HG02798 (cell line): ENCODE measurements at regions not wholly inside any gene's neighbourhood (a gene's known extent, or its start where the extent isn't known, plus 50 kb on each side); places are given as distances from the start of the nearest gene placed in this dataset.

Experiments
- ATAC-seq: cut with Tn5 transposase; IDR thresholded peaks from one replicate; pipeline ENCODE4 v1.9.1; 2021; ENCODE audit warnings: mild to moderate bottlenecking; ENCODE audit not compliant: unreplicated experiment, poor library complexity

DNA sequence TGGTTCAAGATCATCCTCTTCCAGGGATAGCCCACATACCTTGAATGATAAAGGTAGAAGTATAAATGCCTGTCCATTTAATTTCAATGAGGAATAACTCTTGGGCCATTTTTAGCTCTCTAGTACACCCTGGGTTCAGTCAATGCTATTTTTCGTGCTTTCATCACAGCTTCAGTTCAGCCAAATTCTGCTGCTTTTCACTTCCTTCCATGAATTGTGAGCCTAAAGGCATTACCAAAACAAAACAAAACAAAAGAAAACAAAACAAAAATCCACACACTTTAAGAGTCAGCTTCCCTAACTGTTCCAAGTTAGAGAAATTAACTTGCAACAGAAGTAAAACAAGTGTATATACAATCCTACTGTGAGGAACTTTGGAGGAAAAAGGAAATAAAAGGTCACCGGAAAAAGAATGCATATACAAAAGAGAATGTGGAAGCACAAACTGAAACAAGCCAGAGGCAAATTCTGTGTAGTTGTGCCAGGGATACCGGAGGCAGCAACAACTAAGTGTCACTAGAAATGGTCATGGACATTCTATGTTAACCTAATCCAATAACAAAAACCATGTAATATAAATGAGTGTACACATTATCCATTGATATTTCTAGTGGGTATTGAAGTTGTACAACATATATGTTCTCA lies 423.1 kb downstream of the KCTD8 start:
- no peak for ATAC-seq

DNA sequence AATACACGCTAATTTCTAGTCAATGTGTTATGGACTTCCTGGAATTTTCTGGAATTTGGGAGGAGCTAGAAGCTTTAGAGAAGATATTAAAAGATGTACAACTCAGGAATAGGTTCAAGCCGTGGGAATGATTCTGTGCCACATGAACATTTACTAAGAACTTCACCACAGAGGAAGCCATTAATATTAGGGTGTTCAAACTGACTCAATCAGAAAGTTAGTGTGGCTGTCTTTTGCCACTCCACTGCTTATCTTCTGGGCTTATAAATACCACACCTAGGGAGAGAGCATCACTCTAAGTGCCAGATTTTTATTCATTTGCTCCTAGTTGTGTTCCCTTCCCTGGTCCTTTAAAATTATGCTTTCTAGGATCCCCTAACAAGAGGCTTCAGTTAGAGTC lies 409.8 kb downstream of the KCTD8 start:
- no peak for ATAC-seq

DNA sequence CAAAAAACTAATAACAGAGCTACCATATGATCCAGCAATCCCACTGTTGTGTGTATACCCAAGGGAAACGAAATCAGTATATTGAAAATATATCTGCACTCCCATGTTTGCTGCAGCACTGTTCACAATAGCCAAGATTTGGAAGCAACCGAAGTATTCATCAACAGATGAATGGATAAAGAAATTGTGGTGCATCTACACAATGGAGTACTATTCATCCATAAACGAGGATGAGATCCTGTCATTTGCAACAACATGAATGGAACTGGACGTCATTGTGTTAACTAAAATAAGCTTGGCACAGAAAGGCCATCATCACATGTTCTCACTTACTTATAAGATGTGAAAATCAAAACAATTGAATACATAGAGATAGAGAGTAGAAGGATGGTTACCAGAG lies 402.1 kb downstream of the KCTD8 start:
- ATAC-seq = no peak

DNA sequence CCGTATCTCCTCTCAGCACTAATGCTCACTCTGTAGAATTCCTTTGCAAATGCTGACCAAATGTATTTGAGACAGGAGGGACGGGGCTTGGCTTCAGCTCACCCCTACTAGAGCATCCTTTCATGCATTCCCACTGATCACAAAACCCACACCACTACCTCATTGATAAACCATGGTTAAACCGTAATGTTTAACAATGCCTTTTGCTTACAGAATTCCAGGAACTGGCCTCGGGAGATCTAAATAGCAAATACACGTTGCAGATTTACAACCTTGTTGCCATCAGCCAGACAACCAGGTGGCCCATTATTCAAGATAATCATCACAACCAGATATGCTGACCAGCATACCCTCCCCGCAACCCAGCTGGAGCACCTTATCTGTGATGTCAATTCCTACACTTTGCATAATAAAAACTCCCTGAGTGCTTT lies 391.9 kb downstream of the KCTD8 start:
- ATAC-seq = no peak

DNA sequence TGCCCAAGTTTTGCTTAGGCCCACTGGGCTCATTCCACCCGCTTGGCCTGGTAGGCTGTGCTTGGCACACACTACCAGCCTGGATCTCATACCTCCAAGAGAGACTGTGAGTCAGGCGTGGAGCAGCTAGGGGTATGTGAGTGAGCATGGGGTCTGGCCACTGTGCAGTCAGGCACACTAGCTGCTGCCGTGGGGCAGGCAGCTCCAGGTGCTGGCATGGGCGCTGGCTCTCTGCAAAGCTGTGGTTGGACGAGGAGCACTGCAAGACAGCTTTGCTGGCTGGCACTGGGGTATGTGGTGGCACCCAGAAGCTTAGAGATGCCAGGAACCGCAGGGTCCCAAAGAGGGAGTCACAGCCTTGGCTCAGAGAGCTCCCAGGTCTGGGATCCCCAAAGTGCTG lies 377.8 kb downstream of the KCTD8 start:
- ATAC-seq = no peak

DNA sequence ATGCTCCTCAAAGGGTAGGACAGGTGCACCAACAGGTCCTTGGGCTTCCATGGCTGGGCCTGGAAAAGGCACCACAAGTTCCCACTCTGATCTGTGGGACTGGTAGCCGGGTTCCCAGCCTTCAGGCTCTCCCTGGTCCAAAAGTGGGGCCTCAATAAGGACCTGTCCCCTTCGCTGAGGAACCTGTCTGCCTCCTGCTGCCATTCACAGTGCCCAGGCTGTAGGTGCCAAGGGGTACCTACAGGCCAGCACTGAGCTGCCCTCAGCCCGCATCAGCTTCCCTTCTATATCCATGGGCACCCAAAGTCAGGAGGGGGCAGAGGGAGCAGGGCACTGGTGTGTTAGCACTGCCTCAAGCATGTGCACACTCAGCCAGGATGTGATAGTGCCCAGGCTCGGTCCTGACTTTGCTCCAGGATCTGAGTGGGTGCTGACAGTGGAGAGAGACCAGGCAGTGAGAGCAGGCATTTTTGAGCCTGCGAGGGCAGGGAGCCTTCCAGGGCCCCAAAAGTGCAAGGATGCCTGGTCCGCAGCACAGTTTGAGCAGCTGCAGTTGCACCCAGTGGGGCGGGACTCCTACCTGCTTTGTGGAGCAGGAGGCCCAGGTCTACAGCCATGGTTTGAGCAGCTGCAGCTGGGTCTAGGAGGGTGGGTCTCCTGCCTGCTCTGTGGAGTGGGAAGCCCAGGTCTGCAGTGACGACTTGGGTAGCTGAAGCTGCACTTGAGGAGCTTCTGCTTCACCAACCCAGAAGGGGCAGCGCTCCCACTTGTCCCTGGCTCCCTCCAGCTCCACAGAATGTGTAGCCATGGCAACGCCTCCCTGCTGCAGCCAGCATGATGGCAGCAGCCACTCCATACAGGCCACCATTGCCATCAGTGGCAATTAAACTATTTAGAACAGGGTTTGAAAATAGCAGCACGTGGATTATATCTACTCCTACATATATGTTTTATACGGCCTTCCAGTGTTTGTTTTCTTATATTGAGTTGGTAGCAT lies 376.4 kb downstream of the KCTD8 start:
- ATAC-seq = no peak

DNA sequence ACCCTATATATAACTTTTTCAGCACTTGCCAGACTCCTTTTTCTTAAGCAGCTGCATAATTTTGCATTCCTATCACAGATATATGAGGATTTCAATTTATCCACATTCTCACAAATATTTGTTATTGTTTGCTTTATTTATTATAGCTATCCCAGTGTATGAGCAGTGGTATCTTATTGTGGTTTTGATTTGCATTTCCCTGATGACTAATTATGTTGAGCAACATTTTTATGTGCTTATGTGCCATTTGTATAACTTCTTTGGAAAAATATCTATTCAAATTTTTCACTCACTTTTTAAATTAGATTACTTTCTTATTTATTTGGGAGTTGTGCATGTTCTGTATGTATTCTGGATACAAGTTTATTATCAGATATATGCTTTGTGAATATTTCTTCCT lies 361.9 kb downstream of the KCTD8 start:
- no peak for ATAC-seq

DNA sequence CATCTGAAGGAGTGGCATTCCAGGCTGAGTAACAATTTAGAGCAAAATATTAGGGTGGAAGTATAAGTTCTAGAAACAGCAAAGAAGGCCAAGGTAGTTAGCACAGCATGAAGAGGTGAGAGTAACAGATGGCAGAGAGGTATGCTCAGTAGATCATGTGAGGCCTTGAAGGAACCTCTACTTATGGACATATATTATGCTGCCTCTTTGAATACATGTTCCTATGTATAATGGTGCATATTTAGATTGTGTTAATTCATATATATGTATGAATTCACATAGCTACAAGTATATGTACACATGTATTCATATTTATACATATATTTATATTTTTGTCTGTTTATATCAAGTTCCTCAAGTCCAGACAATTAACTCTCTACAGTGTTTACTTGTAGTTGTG lies 355.2 kb downstream of the KCTD8 start:
- ATAC-seq = no peak

DNA sequence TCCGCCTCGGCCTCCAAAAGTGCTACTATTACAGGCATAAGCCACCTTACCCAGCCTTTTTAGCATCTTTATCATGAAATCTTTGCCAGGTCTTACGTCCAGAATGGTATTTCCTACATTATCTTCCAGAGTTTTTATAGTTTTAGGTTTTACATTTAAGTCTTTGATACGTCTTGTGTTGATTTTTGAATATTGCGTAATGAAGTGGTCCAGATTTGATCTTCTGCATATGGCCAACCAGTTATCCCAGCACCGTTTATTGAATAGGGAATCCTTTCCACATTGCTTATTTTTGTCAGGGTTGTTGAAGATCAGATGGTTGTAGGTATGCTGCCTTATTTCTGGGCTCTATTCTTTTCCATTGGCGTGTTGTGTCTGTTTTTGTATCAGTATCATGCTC lies 349.6 kb downstream of the KCTD8 start:
- ATAC-seq = no peak

DNA sequence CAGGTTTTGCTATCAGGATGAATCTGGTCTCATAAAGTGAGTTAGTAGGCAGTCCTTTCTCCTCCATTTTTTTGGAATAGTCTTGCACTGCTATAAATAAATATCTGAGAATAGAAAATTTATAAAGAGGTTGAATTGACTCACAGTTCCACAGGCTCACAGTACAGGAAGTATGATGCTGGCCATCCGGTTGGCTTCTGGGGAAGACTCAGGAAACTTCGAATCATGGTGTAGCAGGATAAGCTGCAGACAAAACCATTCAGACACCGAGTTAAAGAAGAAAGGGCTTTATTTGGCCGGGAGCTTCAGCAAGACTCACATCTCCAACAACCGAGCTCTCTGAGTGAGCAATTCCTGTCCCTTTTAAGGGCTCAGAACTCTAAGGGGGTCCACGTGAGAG lies 348.2 kb downstream of the KCTD8 start:
- no peak for ATAC-seq

DNA sequence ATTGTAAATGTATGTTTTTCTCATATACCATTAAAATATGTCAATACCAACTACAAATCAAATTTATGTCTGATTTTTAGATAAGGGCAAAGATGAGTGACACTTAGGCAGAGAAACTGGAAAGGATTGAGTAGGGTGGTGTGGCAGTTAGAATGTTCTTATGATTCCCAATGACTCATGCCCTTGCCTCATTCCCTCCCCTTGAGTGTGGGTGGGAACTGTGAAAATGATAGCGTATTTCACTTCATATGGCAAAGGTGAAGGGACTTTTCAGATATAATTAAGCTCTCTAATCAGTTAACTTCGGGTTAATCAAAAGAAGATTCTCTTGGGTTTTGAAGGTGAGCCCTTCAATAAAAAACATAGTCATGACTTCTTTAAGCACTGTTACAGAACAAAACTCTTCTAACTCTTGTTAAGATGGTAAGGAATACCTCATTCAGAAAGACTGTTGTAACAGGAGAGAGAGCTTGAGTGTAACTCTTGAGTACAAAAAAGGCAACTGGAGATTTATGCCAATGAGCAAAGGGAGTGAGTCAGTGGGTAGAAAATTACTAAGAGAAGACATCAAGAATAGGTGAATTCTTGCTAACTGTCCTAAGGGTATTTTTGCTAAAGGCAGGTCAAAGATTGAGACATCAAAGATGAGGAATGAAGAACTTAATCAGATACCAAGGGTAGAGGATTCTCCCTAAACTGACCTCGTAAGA lies 329.5 kb downstream of the KCTD8 start:
- no peak for ATAC-seq

DNA sequence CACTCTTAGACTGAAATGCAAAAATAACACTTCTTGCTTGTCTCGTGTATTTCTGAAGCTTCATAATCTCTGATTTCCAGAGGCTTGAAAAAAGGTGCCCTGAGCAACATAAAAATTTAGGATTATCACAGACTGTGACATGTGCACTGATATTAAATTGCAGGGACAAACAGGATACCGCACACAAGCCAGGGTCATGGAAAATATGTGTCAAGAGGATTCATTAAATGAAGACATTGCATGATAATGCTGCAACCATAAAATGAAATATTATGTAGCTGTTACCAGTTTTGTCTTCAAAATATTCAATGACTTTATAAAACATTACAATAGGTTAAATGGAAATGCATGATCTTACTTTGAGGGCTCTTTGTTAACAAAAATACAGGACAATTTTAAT lies 328.0 kb downstream of the KCTD8 start:
- ATAC-seq = no peak

DNA sequence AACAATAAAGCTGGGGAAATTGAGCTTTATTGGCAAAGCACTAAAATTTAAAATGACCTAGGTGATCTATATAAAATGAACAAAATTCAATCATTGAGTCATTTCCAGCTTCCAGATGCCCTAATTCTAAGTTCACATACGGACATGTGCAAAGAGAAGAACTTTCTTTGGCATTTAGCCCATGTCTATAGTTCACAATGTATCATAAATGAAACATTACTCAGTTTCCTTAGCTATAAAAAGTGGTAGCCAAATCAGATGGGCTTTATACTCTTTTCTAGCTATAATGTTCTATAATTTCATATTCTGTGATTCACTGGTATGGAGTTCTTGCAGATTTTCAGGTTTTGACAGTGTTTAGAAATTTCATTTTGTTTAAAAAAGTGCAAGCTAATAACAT lies 327.4 kb downstream of the KCTD8 start:
- ATAC-seq = no peak
